Stimulated activated CD4-positive, alpha-beta T cell treated with anti-CD3 and anti-CD28 coated beads, Interleukin-1b, Interleukin-23, amount 100 ng/mL, for 4 hours (primary cell): ENCODE measurements at regions not wholly inside any gene's neighbourhood (a gene's known extent, or its start where the extent isn't known, plus 50 kb on each side); places are given as distances from the start of the nearest gene placed in this dataset.

Experiments
- DNase-seq, 2 donors: peaks; one replicate each; pipeline ENCODE4 v3.0.0-alpha.2; 2020; ENCODE audit warnings: low read depth in 2 of 2

GRCh38 chr18:70461323-70462077 lies 172.7 kb downstream of the SOCS6 start:
- no peak for DNase-seq

DNA sequence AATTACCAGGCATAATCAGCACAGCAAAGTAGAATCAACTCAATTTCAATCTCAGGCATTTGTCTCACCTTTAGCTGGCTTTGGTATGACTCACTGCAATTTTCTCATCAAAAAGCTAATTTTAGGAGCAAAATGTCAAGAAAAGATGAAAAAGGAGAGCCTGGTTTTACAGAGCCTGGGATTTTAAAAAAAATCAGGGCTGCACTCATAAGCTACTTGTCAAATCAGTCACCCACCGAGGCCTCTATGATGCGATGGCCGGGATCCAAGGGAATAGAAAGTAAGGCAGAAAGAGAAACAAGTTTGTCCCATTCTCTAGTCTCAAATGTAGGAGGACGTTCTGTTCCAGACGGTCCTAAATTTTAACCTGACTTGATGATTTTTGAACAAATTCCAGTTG lies 170.9 kb downstream of the SOCS6 start:
- no peak for DNase-seq

- no peak for DNase-seq
These were observed 170.4 kb downstream of the SOCS6 start for GRCh38 chr18:70459251-70459650.

- no peak for DNase-seq
These were observed 168.9 kb downstream of the SOCS6 start for GRCh38 chr18:70457788-70458187.

DNA sequence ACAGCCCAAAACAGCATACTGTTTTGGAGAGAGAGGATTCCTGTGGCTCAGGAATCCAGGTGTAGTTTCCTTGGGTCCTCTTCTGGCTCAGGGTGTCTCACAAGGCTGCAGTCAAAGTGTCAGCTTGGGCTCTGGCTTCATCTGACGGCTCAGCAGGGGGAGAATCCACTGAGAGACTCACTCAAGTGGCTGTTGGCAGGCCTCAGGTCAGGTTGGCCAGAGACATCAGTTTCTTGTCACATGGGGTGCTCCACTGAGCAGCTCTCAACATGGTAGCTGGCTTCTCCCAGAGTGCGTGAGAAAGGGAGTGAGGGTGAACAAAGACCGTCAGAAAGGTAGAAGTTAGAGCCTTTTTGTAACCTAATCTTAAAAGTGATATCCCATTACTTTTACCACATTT lies 168.4 kb downstream of the SOCS6 start:
- DNase-seq, result no peak

- no peak for DNase-seq
These were observed 167.5 kb downstream of the SOCS6 start for GRCh38 chr18:70456376-70456775.

GRCh38 chr18:70455731-70456130 lies 166.9 kb downstream of the SOCS6 start:
- DNase-seq, result no peak

- DNase-seq, result no peak
These were observed 166.0 kb downstream of the SOCS6 start for GRCh38 chr18:70454704-70455322.

DNA sequence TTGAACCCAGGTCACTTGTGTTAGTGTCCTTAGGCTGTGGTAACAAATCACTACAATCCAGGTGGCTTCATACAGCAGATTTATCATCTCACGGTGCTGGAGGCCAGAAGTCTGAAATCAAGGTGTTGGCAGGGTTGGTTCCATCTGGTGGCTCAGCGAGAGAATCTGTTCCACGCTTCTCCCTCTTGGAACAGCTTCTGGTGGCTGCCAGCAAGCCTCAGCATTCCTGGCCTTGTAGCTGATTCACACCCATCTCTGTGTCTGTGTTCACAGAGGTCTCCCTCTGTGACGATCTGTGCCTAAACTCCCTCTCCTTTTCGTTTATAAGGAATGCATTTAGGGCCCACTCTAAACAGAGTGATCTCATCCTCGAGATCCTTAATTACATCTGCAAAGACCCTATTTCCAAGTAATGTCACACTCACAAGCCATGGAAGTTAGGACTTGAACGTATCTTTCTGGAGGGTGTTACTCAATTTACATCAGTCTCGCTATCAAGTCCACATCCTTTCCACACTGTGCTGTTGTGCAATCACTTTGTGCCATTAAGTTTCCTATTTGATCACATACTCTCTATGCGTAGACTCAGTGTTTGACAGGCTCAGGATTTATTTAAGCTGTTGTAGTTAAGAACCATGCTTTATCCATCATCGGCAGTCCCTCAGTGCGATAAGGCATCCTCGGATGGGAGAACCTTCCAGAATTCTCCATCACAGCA lies 164.4 kb downstream of the SOCS6 start:
- DNase-seq, result no peak

- no peak for DNase-seq
These were observed 163.7 kb downstream of the SOCS6 start for GRCh38 chr18:70452501-70452900.

- no peak for DNase-seq
These were observed 161.8 kb downstream of the SOCS6 start for GRCh38 chr18:70450426-70451253.

- no peak for DNase-seq
These were observed 159.7 kb downstream of the SOCS6 start for GRCh38 chr18:70448588-70448987.

DNA sequence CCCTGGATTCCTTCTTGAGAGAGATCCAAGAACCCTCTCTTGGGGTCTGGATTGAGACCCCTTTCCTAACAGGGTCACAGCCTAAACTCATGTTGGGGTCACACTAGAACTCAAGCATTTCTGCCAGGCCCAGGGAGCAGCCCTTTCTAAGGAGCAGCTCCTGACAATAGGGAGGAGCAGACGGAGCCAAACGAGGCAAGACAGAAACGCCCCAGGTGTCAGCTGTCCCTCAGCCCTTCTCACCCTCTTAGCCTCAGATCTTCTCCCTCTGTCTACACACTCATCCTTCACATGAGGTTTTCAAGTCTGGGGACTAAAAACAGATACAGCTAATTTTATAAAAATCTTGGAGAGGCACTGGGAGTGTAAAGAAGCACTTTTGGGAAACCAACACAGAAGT lies 157.2 kb downstream of the SOCS6 start:
- DNase-seq, result no peak

- DNase-seq, result no peak
These were observed 154.1 kb downstream of the SOCS6 start for GRCh38 chr18:70442933-70443332.

DNA sequence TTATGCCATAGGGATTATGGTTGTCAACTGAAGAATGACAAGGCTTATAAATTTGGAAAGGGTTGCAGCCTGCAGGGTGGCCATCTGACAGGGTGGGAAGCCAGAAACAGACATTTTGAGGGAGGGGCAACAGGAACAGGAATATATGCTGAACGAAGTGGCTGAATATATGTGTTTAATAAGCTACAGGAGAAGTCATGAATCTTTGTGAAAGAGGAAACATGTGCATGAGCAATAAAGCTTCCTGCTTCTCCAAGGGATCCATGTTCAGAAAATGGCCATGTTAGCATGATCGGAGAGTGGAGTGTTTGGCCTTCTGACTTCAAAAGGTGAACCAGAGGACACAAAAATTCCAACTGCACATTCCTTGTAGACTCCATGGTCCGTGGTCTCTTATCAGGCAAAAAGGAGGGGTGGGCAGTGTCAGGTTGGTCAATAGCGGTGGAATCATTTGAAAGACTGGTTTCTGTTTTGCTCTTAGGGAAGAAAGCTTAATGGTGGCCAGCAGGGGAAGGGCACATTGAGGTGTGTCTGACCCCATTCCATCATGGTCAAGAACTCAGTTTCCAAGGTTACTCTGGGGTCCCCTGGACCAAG lies 144.1 kb downstream of the SOCS6 start:
- no peak for DNase-seq

DNA sequence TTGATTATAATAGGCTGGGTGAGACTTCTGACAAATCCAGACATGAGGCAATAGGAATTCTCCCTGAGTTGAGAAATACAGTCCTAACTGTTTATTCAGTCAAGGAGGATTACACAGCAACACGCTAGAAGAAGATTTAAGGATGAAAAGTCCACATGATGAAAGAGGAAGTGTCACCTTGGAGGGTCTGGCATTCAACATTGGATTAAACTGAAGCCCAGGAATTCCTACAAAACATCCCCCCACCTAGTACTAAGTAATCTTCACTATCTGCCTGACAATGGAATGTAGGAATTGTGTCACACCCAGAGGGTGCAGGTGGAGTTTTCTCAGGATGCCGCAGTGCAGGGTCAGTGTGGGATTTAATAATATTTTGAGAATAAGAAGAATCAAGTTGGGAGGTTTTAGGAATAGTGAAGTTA lies 142.4 kb downstream of the SOCS6 start:
- no peak for DNase-seq

DNA sequence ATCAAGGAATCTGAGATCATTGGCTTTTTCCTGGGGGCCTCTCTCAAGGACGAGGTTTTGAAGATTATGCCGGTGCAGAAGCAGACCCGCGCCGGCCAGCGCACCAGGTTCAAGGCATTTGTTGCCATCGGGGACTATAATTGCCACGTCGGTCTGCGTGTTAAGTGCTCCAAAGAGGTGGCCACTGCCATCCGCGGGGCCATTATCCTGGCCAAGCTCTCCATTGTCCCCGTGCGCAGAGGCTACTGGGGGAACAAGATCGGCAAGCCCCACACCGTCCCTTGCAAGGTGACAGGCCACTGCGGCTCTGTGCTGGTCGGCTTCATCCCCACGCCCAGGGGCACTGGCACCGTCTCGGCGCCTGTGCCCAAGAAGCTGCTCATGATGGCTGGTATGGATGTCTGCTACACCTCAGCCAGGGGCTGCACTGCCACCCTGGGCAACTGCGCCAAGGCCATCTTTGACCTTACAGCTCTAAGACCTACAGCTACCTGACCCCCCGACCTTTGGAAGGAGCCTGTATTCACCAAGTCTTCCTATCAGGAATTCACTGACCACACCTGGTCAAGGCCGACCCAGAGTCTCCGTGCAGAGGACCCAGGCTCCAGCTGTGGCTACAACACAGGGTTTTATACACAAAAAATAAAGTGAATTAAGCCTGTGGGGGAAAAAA lies 141.8 kb downstream of the SOCS6 start:
- no peak for DNase-seq

- no peak for DNase-seq
These were observed 141.1 kb downstream of the SOCS6 start for GRCh38 chr18:70429847-70430500.

DNA sequence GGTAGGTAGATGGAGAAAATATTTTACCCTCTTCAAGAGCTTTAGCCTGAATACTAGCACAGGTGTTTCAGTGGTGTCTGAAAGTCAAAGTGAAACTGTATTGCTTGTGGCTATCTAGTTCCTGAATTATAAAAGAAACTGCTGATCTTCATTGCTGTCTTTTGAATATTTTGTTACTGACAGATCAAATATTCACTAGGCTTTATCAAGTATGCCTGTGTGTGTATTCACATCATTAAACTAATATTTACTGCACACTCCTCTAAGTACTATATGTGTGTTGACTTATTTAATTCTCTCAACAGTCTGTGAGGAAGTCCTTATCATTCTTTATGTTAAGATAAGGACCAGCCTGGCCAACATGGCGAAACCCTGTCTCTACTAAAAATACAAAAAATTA lies 139.6 kb downstream of the SOCS6 start:
- DNase-seq, result no peak

GRCh38 chr18:70426818-70427217 lies 138.0 kb downstream of the SOCS6 start:
- no peak for DNase-seq

- DNase-seq, result no peak
These were observed 136.4 kb downstream of the SOCS6 start for GRCh38 chr18:70425236-70425635.
